ENCODE measurements at regions not wholly inside any gene's neighbourhood (a gene's known extent, or its start where the extent isn't known, plus 50 kb on each side); places are given as distances from the start of the nearest gene placed in this dataset.

- TF ChIP-seq EZH2 (IDR thresholded peaks at IDR 0.05; ENCODE audit: borderline replicate concordance, low read length): no peak
- TF ChIP-seq CTCF (IDR thresholded peaks at IDR 0.05; ENCODE audit: low read length): no peak
- Histone ChIP-seq H3K36me3 (ENCODE audit: insufficient read depth, low read length) (no peaks in the 10 kb centered on the region), H3K27me3 (ENCODE audit: insufficient read depth, low read length) (no peaks in the 10 kb centered on the region), H2AFZ (ENCODE audit: low read length) (no peak overlapping the region), H3K4me1 (ENCODE audit: insufficient read depth, low read length, severe bottlenecking) (no peaks in the 10 kb centered on the region), H3K9ac (ENCODE audit: low read length) (no peak overlapping the region), H3K27ac (ENCODE audit: low read depth, low read length, poor library complexity, severe bottlenecking) (no peak overlapping the region), H3K9me2 (ENCODE audit: low read depth, low read length) (no peaks in the 10 kb centered on the region), H3K79me2 (ENCODE audit: insufficient read depth, low read length) (no peaks in the 10 kb centered on the region), H3F3A (ENCODE audit: insufficient read depth, low read length) (no peaks in the 10 kb centered on the region), H4K20me1 (ENCODE audit: insufficient read depth, low read length) (no peaks in the 10 kb centered on the region), H3K4me2 (ENCODE audit: low read length) (no peak overlapping the region), H3K9me3 (ENCODE audit: low read length) (no peaks in the 10 kb centered on the region), H3K4me3 (ENCODE audit: low read depth, low read length, poor library complexity, severe bottlenecking) (no peak overlapping the region)
Observed at GRCh38 chr5:145180371-145180770, 654.8 kb downstream of the PRELID2 start.

GRCh38 chr5:145178641-145179523 is 656.3 kb downstream of the PRELID2 start:
- Histone ChIP-seq H3K9me3 (ENCODE audit: low read length) (no peaks in the 10 kb centered on the region), H4K20me1 (ENCODE audit: insufficient read depth, low read length) (no peaks in the 10 kb centered on the region), H3F3A (ENCODE audit: insufficient read depth, low read length) (no peaks in the 10 kb centered on the region), H3K4me2 (ENCODE audit: low read length) (no peak overlapping the region), H3K79me2 (ENCODE audit: insufficient read depth, low read length) (no peaks in the 10 kb centered on the region), H3K27ac (ENCODE audit: low read depth, low read length, poor library complexity, severe bottlenecking) (no peak overlapping the region), H3K9me2 (ENCODE audit: low read depth, low read length) (no peaks in the 10 kb centered on the region), H3K27me3 (ENCODE audit: insufficient read depth, low read length) (no peaks in the 10 kb centered on the region), H3K4me1 (ENCODE audit: insufficient read depth, low read length, severe bottlenecking) (no peaks in the 10 kb centered on the region), H3K4me3 (ENCODE audit: low read depth, low read length, poor library complexity, severe bottlenecking) (no peak overlapping the region), H2AFZ (ENCODE audit: low read length) (no peak overlapping the region), H3K36me3 (ENCODE audit: insufficient read depth, low read length) (no peaks in the 10 kb centered on the region), H3K9ac (ENCODE audit: low read length) (no peak overlapping the region)
- TF ChIP-seq EZH2 (IDR thresholded peaks at IDR 0.05; ENCODE audit: borderline replicate concordance, low read length) (no peak), CTCF (IDR thresholded peaks at IDR 0.05; ENCODE audit: low read length) (no peak)

GRCh38 chr5:145176041-145176440 is 659.1 kb downstream of the PRELID2 start:
- Histone ChIP-seq H3F3A (ENCODE audit: insufficient read depth, low read length) (no peaks in the 10 kb centered on the region), H3K36me3 (ENCODE audit: insufficient read depth, low read length) (no peaks in the 10 kb centered on the region), H3K9ac (ENCODE audit: low read length) (no peak overlapping the region), H3K27me3 (ENCODE audit: insufficient read depth, low read length) (no peaks in the 10 kb centered on the region), H3K27ac (ENCODE audit: low read depth, low read length, poor library complexity, severe bottlenecking) (no peak overlapping the region), H3K4me1 (ENCODE audit: insufficient read depth, low read length, severe bottlenecking) (no peaks in the 10 kb centered on the region), H3K4me2 (ENCODE audit: low read length) (no peak overlapping the region), H2AFZ (ENCODE audit: low read length) (no peak overlapping the region), H3K4me3 (ENCODE audit: low read depth, low read length, poor library complexity, severe bottlenecking) (no peak overlapping the region), H3K9me2 (ENCODE audit: low read depth, low read length) (no peaks in the 10 kb centered on the region), H3K9me3 (ENCODE audit: low read length) (no peaks in the 10 kb centered on the region), H3K79me2 (ENCODE audit: insufficient read depth, low read length) (no peaks in the 10 kb centered on the region), H4K20me1 (ENCODE audit: insufficient read depth, low read length) (no peaks in the 10 kb centered on the region)
- TF ChIP-seq CTCF (IDR thresholded peaks at IDR 0.05; ENCODE audit: low read length): no peak
- no peak for TF ChIP-seq EZH2 (IDR thresholded peaks at IDR 0.05; ENCODE audit: borderline replicate concordance, low read length)

All from OCI-LY1 (cell line).